ENCODE measurements at regions not wholly inside any gene's neighbourhood (a gene's known extent, or its start where the extent isn't known, plus 50 kb on each side); places are given as distances from the start of the nearest gene placed in this dataset.

DNA sequence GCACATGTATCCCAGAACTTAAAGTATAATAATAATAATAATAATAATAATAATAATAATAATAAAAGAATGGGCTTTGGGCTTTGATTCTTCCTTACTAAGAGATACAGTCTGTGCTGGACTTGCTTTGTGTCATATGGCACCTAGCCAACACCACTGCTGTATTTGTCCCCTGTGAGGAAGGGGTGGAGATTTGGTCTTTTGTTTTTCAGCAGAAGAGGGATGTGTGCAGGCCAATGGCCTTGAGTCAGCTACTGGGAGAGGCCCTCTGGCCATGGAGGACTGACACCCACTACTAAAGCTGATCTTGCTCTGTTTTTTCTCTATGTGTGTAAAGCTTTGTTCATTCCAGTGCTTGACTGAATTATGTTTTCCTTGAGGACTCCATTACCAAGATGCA lies 573.0 kb upstream of the PCDH15 start:
- DNase-seq (ENCODE audit: low read depth) = no peak

DNA sequence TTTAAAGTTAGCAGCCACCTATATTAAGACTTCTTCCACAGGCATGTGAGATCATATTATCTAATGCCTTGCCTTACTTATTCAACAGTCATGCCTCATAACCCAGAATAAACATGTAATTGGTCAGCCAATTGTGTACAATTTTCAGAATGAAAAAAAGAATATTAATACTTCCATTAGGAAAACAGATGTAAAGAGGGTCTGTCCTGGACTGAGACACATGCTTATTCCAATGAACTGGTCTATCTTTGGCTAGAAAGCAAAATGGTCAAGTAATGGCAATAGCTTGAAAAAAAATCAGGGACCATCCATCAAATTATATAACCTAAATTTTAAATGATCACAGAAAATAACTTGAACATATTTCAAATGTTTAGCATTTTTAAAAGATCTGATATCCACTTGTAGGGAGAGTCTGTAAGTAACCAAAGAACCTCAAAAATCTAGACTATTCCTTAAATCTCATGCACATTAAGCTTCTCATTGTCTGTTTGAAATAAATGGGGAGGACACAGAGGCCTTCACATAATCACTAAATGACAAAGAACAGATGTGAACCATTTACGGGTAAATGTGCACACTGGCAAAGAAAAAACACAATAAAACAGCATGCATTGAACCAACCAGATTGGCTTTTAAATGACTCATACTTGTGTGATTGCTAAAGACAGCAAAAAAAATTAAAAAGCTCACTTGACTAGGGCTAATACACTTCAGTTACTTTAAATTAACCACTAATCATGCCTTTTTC lies 568.8 kb upstream of the PCDH15 start:
- DNase-seq (ENCODE audit: low read depth) = peak; percentile 5

DNA sequence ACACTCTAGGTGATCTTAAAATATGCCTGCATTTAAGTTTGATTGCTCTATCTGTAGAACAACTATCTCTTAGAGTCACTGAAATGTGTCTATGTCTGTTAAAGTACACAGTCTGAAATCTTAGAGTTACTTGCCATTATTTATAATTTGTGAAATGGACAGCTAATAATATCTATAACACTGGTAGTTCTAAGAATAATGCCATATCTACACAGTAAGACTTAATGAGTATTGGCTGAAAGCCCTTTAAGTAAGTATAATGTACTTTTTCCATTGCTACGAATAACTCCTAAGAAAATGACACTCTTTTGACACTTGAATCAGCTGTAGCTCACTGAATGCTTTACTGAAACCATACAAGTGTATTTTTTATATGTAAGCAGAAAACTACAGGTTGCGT lies 567.4 kb upstream of the PCDH15 start:
- no peak for DNase-seq (ENCODE audit: low read depth)

DNA sequence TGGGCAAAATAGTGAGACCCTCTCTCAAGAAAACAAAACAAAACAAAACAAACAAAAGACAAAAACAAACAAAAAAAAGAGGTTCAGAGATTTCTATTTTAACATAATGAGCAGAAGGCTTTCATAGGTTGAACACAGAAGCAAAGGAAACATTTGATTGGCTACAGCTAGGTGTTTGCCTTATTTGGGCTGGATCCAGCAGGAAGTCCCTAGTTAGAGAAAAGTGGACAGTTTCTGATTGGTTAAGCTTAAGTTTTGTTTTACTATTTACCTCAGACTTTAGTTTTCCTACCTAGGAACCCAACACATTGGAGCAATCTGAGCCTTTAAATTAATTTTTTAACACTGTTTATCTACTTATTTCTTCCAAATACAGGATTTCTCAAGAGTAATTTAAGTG lies 566.5 kb upstream of the PCDH15 start:
- DNase-seq (ENCODE audit: low read depth) = no peak

DNA sequence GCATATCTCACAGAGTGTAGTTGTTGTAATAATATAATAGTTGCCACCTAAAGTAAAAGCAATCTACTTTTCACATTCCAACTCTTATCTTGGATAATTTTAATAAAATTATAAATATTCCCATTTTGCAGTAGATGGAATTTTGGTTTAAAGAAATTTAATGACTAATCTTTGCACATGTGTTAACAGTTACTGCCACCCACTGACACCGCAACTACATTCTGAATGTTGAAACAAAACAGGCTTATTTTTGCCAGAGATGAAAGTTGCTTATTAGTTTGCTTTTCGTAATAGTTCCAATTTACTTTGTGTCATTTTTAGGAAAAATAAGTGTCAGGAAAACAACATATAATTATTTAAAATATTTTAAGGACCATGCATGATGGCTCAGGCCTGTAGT lies 557.5 kb upstream of the PCDH15 start:
- DNase-seq (ENCODE audit: low read depth) = no peak

DNA sequence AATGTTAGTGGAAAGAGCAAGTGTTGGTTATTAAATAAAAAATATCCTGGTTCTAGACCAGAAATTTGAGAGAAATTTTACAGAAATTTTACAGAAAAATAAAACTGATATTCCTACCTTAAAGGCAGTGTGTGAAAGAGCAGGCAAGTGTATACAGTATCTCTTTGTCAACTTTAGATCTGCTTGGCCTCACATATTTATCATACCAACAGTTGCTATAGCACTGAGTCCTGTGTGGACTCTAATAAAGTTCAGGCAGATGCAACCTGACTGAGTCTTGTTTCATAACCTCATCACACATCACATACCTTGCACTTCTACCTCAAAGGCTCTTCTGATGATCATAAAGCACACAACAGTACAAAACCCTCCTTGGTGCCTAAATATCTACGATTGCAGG lies 552.4 kb upstream of the PCDH15 start:
- no peak for DNase-seq (ENCODE audit: low read depth)

DNA sequence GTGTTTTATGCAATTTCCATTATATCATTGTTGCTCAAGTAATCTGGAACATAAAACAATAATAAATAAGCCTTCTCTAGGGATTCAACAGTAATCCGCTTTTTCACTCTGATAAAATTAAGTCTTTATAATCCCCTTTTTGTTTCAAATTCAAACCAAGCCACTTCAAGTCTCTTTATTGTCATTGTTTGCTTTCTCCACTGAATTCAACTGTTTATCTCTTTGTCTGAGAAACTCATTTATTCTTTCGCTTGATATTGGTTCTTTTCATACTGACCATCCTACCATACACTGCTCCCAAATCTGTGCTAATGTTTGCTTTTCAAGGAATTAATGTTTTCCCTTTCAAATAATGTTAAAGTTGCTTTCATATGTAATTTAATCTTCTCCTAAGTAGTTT lies 550.4 kb upstream of the PCDH15 start:
- DNase-seq (ENCODE audit: low read depth) = no peak

DNA sequence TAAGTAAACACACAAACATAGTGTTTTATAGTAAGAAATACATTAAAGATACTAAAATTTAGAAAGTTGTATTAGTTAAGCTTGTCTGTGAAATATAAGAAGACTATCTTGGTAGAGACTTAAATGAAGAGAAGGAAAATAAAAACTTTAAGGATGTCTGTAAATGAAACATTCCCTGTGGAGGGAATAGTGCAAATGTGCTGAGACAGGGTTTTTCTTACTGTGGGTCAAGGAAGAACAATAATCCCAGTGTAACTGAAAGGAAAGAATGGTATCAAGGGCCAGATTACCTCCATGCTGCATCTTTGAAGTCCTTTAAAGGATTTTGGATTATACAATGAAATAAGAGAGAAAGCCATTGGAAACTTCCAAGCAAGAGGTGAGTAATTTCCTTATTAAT lies 547.5 kb upstream of the PCDH15 start:
- DNase-seq (ENCODE audit: low read depth) = no peak

DNA sequence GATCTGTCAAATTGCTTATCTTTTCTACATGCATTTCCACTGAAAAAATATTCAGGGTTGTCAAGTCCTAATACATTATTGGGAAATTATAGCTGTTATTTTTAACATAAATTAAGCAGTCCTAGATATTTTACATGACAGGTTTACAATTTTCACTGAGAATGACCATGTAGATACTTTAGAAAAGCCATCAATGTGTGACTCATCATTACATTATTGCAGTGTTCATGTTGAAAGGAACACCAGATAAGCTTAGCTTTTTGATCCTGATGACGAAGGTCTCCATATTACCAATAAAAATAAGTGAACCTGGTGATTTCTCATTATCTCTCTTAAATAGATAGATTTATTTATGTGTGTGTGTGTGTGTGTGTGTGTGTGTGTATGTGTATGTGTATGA lies 529.5 kb upstream of the PCDH15 start:
- no peak for DNase-seq (ENCODE audit: low read depth)

DNA sequence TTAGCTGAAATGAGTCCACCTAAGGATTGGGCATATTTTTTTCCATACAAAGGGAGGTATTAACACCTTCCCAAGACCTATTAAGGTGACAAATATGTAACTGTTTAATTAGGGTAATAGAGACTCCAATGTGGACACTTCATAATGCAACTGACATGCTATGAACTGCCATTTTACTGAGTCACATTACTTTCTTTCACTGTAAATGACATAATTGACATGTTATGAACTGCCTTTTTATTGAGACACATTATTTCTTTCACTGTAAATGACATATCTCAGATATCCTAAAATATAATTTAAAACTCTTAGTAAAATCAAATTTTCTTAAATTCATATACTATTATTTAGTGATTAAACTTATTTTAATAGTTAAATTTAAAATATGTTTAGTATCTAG lies 528.8 kb upstream of the PCDH15 start:
- no peak for DNase-seq (ENCODE audit: low read depth)

DNA sequence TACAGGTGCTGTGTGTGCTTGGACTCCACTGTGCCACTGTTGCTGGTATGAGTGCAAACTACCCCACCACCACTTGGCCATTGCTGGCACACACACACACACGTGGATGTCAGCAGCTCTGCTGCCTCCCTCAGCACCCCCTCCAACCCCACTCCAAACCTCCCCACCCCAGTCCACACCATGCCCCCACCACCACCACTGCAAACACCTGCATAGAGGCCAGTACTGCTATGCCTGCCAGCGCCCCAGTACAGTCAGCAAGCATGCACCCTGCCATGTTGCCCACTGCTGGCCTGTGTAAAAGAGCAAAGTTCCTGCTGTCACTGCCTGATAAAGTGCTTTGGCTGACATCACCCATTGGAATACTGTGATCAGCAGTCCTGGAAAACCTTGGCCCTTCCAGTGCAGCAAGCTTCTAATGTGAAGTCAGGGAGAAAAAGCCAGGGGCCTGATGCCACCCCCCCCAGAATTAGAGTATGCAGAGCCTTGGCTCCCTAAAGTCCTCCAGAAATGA lies 519.2 kb upstream of the PCDH15 start:
- DNase-seq (ENCODE audit: low read depth) = no peak

DNA sequence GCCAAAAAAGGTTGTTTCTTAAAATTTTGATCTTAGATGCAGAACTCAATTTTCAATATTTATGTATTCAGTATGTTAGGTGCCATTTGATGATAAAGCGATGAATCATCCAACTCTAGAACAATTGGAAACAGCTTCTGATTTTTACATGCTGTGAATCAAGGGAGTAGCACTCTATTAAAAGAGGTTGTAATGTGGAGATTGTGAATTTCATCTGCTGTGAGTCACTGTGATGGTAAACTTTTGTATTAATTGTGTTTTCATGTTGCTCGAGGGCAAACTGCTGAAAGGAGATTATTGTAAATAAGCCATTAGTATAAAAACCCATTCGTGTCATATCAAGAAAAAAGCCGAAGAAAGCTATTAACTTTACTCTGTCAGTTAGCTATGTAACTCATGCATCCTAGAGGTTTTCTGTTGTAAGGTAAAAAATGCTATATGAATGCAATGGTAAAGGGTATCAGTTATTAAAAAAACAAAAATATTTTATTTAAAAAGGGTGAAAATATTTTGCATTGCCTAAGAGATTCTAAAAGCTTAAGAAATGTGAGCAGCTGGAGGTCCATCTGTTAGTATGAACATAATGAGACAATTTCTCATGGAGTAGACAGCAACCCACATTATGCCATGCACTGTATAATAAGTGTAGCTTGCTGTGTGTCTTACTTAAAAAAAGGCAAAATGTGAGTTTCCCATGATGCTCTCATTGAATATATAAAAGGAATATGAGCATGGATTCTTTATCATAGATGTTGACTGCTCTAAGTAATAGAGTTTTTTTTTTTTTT lies 511.0 kb upstream of the PCDH15 start:
- DNase-seq (ENCODE audit: low read depth) = no peak

DNA sequence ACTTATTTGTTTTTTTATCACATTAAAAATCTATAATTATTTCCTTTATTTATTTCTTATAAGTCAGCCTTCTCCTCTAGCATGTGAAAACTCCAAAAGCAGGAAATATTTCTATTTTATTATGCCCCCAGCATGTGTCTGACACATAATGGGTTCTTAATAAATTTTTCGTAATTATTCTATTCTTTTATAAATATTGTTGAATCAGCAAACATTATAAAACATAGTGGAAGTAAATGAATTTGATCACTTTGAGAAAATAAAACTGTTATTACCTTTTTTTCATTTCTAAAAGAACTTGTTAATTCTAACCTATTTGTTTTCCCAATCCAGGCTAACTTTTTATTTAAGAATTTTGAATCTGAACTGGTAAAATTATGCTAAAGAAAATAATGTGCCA lies 509.1 kb upstream of the PCDH15 start:
- no peak for DNase-seq (ENCODE audit: low read depth)

DNA sequence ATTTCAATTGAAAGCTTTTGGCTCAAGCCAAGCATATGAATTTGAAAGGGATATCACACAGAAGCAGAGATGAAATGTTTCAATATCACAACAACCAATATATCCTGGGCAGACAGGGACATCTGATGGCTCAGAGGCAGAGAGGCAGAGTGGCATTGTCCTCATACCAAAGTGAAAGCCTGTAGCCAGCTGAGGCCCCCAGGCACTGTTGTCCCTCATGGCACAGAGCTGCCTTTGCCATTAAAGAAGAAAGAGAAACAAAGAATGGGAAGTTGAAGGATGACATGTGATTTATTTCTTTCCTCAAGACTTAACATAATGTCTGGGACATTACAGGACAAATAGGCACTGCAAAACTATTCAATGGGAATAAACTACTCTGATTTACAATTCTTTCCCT lies 504.3 kb upstream of the PCDH15 start:
- DNase-seq (ENCODE audit: low read depth) = no peak

DNA sequence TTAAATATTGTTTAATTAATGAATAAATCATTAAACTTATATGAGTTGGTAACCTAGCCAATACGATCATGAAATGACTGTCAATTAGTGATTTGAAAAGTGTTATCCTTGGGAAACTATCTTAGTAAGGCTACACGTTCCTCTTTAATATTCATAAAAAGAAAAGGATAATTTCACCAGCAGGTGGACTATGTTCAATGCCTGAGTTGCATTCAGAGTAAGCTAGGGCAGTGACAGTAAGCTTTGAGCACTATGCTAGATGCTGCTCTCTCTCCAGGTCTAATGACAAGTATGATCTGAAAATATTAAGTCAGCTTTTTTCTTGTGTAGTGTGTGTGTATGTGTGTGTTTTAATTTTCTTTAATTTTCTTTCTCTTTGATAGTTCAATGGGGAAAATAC lies 486.3 kb upstream of the PCDH15 start:
- DNase-seq (ENCODE audit: low read depth) = no peak

DNA sequence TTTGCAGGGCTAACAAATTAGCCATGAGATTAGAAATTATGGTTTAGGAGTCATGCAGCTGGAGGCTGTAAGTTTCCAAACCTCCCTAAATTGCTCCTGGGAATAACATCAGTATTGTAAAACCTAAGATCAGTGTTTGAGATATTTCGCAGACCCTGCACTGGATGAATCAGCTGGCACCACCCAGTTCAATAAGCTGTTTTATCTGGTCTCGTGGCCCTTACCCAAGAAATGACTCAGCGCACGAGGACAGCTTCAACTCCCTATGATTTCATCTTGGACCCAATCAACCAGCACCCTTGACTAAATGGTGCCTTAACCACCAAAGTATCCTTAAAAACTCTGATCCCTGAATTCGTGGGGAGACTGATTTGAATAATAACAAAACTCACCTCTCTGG lies 482.0 kb upstream of the PCDH15 start:
- DNase-seq (ENCODE audit: low read depth) = peak; percentile 6

DNA sequence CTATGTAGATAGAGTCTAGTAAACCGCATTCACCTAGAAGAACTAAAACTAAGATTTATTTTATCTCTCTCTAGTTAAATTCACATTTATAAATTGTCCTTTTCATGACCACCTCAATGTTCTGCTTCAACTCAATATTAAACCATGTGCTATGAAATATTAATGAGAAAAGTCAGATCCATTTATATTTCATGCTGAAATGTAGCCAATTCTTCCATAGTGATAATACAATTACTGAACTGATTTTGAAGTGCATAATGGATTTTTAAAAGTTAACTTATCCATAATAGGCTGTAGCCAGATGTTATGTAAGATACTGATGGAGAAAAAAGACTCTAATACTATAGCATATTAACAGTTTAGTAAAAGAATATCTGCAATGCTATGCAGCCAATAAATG lies 479.7 kb upstream of the PCDH15 start:
- DNase-seq (ENCODE audit: low read depth) = no peak

DNA sequence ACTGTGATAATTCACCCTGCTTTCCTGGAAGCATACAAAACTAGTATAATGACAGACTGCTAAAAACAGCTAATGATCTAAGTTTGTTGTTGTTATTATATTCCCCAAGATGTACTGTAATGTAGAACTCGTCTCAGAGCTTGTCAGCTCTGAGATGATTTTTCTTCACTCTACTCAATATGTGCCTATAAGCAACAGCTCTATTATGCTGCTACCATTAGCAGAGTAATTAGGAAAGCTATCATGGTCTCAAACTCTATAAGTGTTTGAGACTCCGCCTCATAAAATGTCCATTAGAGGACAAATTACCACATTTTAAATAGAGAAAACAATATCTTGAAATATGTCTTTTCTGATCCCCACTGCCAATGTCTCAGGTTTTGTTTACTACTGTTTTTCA lies 476.5 kb upstream of the PCDH15 start:
- DNase-seq (ENCODE audit: low read depth) = no peak

DNA sequence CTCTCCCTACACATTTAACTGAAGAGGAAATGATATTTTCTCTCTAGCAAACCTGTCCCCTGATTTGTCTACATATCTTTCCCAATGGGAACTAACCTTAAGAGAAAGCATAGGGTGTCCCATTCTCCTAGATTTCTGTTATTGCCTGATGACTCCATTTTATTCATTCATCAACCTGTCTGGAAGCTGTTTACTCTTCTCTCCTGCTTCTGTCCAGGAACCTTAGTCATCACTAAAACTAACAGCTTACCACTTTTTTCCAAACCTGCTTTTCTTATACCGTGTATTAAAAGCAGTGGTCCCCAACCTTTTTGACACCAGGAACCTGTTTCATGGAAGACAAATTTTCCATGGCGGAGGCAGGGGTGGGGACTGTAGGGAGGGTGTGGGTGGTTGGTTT lies 473.3 kb upstream of the PCDH15 start:
- no peak for DNase-seq (ENCODE audit: low read depth)

DNA sequence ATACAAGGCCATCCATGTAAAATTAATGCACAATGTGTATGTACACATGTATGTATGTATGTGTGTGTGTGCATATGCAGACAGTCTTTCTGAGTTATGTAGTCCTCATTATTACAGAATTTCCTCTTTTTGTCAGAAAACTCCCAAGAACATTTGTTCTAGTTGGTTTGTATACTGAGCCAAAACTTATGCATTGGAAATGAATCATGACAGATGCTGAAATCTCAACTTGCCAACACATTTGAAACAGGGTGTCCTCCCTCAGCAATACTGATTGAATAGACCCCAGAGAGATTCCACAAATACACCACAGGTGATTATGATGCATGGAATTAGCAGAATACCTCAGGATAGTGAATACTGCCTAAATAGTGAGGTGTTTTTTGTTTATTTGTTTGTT lies 472.9 kb upstream of the PCDH15 start:
- no peak for DNase-seq (ENCODE audit: low read depth)

DNA sequence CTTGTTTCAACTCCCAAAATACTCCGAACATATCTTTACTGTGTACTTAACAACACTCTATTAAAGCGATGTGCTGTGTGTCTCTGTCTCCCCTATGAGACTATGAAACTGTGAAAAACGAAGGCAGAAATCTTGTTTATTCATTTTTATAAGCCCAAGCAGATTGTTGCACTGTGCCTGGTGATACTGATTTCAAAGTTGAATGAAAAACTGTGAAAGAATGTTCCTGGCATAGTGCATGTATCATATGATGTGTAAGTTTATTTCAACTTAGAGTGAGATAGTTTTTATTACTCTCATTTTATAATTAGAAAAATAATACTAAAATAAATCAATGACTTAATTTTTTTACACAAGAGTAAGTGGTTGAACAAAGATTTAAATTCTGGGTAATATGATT lies 471.9 kb upstream of the PCDH15 start:
- no peak for DNase-seq (ENCODE audit: low read depth)

DNA sequence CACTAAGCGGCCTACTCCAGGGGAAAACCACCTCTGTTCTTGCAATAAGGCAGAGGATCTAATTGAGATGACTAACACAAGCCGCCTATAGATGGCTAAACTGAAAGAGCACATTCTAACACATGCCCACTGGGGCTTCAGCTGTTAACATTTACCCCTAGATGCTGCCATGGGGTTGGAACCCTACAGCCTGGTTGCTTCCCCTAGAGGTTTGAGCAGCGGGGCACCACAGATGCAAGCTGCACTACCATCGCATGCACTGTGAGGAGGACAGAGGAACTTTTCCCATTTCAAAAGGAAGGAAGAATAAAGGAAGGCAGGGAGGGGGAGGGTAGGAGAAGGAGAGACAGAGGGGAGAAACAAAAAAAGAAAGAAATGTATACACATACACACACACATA lies 465.8 kb upstream of the PCDH15 start:
- no peak for DNase-seq (ENCODE audit: low read depth)

DNA sequence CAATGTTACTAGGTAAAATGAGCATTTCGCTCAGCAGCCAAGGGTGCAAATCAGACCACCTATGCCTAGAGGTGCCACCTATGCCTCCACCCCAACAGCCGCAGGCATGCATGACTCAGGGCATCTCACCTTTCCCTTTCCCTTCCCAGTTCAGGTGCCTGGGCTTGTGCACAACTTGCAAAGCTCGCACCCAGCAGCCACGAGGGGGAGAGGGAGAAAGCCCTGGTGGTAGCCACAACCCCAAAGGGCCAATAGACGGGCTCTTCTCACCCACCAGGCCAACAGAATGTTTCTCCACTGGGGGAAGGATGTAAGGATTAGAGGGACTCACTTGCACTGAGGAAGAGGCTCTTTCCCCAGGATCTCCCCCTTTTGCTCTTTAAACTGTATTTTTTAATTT lies 462.3 kb upstream of the PCDH15 start:
- DNase-seq (ENCODE audit: low read depth) = no peak

DNA sequence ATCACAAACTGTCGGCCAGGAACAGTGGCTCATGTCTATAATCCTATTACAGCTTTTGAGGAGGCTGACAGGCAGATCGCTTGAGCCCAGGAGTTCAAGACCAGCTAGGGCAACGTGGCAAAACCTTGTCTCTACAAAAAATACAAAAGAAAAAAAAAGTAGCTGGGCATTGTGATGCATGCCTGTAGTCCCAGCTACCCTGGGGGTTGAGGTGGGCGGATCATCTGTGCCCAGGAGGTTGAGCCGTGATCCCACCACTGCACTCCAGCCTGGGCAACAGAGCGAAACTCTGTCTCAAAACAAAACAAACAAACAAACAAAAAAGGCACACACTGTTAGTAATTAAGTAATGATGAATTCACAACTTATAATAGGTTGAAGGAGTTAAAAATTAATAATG lies 441.5 kb upstream of the PCDH15 start:
- no peak for DNase-seq (ENCODE audit: low read depth)
